OCI-LY7 (cell line): ENCODE measurements at regions not wholly inside any gene's neighbourhood (a gene's known extent, or its start where the extent isn't known, plus 50 kb on each side); places are given as distances from the start of the nearest gene placed in this dataset.

Experiments
- BruUV-seq: library from RNA; stranded (reverse); fragments of 400-500 nt; replicated peaks from 2 replicates; lab custom pipeline; 2021; lab: Mats Ljungman, UMichigan
- CTCF ChIA-PET: fragments of 300-600 bp; sonication (Branson Sonifier 250); formaldehyde crosslinking; loops from one replicate; lab custom pipeline; 2022; ENCODE audit warnings: antibody characterized with exemption; ENCODE audit not compliant: unreplicated experiment; lab: Charles Lee
- POLR2A ChIA-PET: fragments of 300-600 bp; sonication (Branson Sonifier 250); formaldehyde crosslinking; loops from one replicate; lab custom pipeline; 2022; ENCODE audit warnings: antibody characterized with exemption; lab: Charles Lee
- DNase-seq: peaks from one replicate; pipeline ENCODE4 v3.0.0-alpha.2; 2015; ENCODE audit warnings: low spot score
- H2AFZ ChIP-seq: fragments of 200-600 bp; sonication (generic), shearing (Covaris generic); 2 replicates; pipeline ENCODE4 v1.6.1; 2014; ENCODE audit warnings: mild to moderate bottlenecking, antibody characterized with exemption, low read length, moderate library complexity
- H3K27ac ChIP-seq: fragments of 200-600 bp; sonication (generic); 2 replicates; pipeline ENCODE4 v1.5.1; 2014; ENCODE audit warnings: mixed run types, low read depth, mild to moderate bottlenecking, moderate library complexity, low read length, inconsistent platforms; ENCODE audit not compliant: poor library complexity, severe bottlenecking
- H3K36me3 ChIP-seq: fragments of 200-600 bp; sonication (generic); 2 replicates; pipeline ENCODE4 v1.6.1; 2014; ENCODE audit warnings: mild to moderate bottlenecking, antibody characterized with exemption, low read length, moderate library complexity, mixed read lengths; ENCODE audit not compliant: insufficient read depth
- H3K4me1 ChIP-seq: fragments of 200-600 bp; sonication (generic); 2 replicates; pipeline ENCODE4 v1.5.1; 2014; ENCODE audit warnings: mild to moderate bottlenecking, low read length; ENCODE audit not compliant: insufficient read depth, poor library complexity, severe bottlenecking
- H3K4me2 ChIP-seq: fragments of 200-600 bp; sonication (generic); 2 replicates; pipeline ENCODE4 v1.6.1; 2014; ENCODE audit warnings: mild to moderate bottlenecking, low read length
- H3K4me3 ChIP-seq: fragments of 200-600 bp; sonication (generic); 2 replicates; pipeline ENCODE4 v1.5.1; 2014; ENCODE audit warnings: mild to moderate bottlenecking, low read depth, low read length; ENCODE audit not compliant: poor library complexity, severe bottlenecking
- H3K79me2 ChIP-seq: fragments of 200-600 bp; sonication (generic); 2 replicates; pipeline ENCODE4 v1.6.1; 2016; ENCODE audit warnings: low read depth, mild to moderate bottlenecking, low read length, moderate library complexity, mixed read lengths; ENCODE audit not compliant: insufficient read depth
- H3K9me2 ChIP-seq: fragments of 200-600 bp; sonication (generic); 2 replicates; pipeline ENCODE4 v1.6.1; 2016; ENCODE audit warnings: mild to moderate bottlenecking, low read length, mixed read lengths; ENCODE audit not compliant: insufficient read depth
- H3K9me3 ChIP-seq: fragments of 200-600 bp; sonication (generic); 2 replicates; pipeline ENCODE4 v1.6.1; 2014; ENCODE audit warnings: mild to moderate bottlenecking, mixed run types, low read length, mixed read lengths
- H4K20me1 ChIP-seq: fragments of 200-600 bp; sonication (generic); 2 replicates; pipeline ENCODE4 v1.6.1; 2014; ENCODE audit warnings: mild to moderate bottlenecking, antibody characterized with exemption, low read length, moderate library complexity, mixed read lengths; ENCODE audit not compliant: insufficient read depth
- CTCF ChIP-seq: fragments of 200-600 bp; sonication (generic); conservative IDR thresholded peaks from 2 replicates; pipeline ENCODE4 v1.5.1; 2014; ENCODE audit warnings: mild to moderate bottlenecking, antibody characterized with exemption, low read length, moderate library complexity, mixed read lengths
- EZH2phosphoT487 ChIP-seq: fragments of 200-600 bp; sonication (generic); IDR thresholded peaks from 2 replicates; pipeline ENCODE4 v1.6.1; 2018; ENCODE audit warnings: low read depth, borderline replicate concordance, mild to moderate bottlenecking, mixed run types, antibody characterized with exemption, low read length, moderate library complexity, mixed read lengths
- intact Hi-C: fragments of 100-400 bp; cut with micrococcal nuclease; formaldehyde crosslinking; loops from one replicate; pipeline ENCODE4 v1.10.0; 2022; ENCODE audit not compliant: unreplicated experiment

DNA sequence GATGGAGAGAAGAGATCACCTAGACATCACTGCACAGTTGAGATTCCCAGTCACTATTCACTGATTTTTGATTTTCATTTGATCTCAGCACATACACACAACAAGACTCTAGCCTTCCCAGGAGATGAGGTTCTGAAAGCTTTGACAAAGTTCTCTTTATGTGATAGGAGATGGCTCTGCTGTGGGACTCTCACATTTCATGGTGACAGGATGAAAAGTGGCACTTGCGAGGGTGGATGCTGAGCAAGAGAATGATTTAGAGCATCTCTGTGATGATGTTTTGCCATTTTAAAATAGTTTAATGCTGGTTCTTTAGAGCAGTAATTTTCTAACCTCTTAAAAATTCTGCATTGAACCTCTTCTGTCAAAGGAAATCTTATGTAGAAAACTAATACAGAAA, 113.3 kb upstream of the CA10 start:
- BruUV-seq: no TSS peak
- ChIA-PET CTCF (no interaction called here), POLR2A (no interaction called here)

DNA sequence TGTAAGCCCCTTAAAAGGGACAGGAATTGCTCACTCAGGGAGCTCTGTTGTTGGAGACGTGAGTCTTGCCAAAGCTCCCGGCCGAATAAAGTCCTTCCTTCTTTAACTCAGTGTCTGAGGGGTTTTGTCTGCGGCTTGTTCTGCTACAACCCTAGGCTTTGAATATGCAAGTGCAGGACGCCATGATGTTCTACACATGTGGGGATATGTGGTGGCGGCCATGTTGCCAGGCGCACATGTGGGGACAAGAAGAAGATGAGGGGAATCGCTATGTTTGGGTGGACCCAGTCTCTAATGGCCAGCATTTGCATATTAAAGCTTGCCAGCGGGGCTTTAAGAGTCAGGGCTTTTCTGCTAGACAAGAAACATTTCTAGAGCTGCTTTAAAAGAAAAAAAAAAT, 96.8 kb upstream of the CA10 start:
- H4K20me1 ChIP-seq: no peaks in the 10 kb centered on the region
- H3K9me3 ChIP-seq: no peaks in the 10 kb centered on the region
- no peaks in the 10 kb centered on the region for H3K36me3 ChIP-seq
- no peak overlapping the region for H3K4me3 ChIP-seq
- H3K4me1 ChIP-seq: no peaks in the 10 kb centered on the region
- no peaks in the 10 kb centered on the region for H3K79me2 ChIP-seq
- TF ChIP-seq CTCF (no peak), EZH2phosphoT487 (no peak)
- H2AFZ ChIP-seq: no peak overlapping the region
- no peaks in the 10 kb centered on the region for H3K9me2 ChIP-seq
- no peak for DNase-seq
- ChIA-PET CTCF (no interaction called here), POLR2A (no interaction called here)
- no peak overlapping the region for H3K4me2 ChIP-seq
- H3K27ac ChIP-seq: no peak overlapping the region
- intact Hi-C loops: no loop called here
- no TSS peak for BruUV-seq

More for the DNA sequence above, 113.3 kb upstream of the CA10 start:
- Histone ChIP-seq H3K36me3 (no peaks in the 10 kb centered on the region), H3K4me3 (no peak overlapping the region), H4K20me1 (no peaks in the 10 kb centered on the region), H3K9me3 (no peaks in the 10 kb centered on the region), H3K9me2 (no peaks in the 10 kb centered on the region), H3K4me2 (no peak overlapping the region), H3K79me2 (no peaks in the 10 kb centered on the region), H3K27ac (no peak overlapping the region), H2AFZ (no peak overlapping the region), H3K4me1 (no peaks in the 10 kb centered on the region)
- no peak for TF ChIP-seq EZH2phosphoT487
- no peak for TF ChIP-seq CTCF
- no peak for DNase-seq
- intact Hi-C loops: no loop called here

DNA sequence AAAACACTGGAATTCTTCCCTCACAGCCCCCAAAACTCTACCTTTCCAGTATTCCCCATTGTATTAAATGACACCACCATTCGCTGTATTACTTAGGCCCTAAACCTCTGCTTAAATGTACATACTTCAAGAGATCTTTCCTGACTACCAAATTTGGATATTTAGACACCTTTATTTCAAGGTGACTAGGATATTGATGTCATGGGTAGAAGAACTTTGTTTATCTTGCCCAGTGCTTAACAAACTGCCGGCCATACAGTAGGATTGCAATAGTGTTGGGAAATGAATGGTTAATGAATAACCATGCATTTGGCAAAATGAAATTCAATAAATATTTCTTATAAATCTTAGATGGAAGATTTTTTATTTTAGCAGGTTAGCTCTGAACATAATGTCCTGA, 86.2 kb upstream of the CA10 start:
- Histone ChIP-seq H3K9me3 (no peaks in the 10 kb centered on the region), H3K36me3 (no peaks in the 10 kb centered on the region), H3K9me2 (no peaks in the 10 kb centered on the region), H3K4me3 (no peak overlapping the region), H3K79me2 (no peaks in the 10 kb centered on the region), H3K4me2 (no peak overlapping the region), H4K20me1 (no peaks in the 10 kb centered on the region), H2AFZ (no peak overlapping the region), H3K27ac (no peak overlapping the region), H3K4me1 (no peaks in the 10 kb centered on the region)
- ChIA-PET CTCF (no interaction called here), POLR2A (no interaction called here)
- TF ChIP-seq EZH2phosphoT487: no peak
- TF ChIP-seq CTCF: no peak
- intact Hi-C loops: no loop called here
- no TSS peak for BruUV-seq
- no peak for DNase-seq
